H1 (cell line): ENCODE measurements at regions not wholly inside any gene's neighbourhood (a gene's known extent, or its start where the extent isn't known, plus 50 kb on each side); places are given as distances from the start of the nearest gene placed in this dataset.

ENCODE experiments used
- CTCF ChIA-PET: fragments of 300-600 bp; sonication (Branson Sonifier 250); formaldehyde crosslinking; loops from one replicate; lab custom pipeline; 2021; ENCODE audit not compliant: partially characterized antibody; lab: Charles Lee
- POLR2A ChIA-PET: fragments of 300-600 bp; sonication (Branson Sonifier 250); formaldehyde crosslinking; loops from one replicate; lab custom pipeline; 2021; ENCODE audit warnings: inconsistent platforms; ENCODE audit not compliant: partially characterized antibody; lab: Charles Lee
- DNase-seq, 2 experiments: peaks; one replicate each; pipeline versions ENCODE4 v3.0.0 to v3.0.0-alpha.2; 2010 to 2022; ENCODE audit warnings: low spot score in 2 of 2, low read depth in 1 of 2, mixed read lengths in 1 of 2
- FAIRE-seq: peaks from 2 replicates; lab custom pipeline; 2011; peaks lifted over from hg19 to GRCh38; lab: Jason Lieb, UNC
- H2AFZ ChIP-seq: 2 replicates; pipeline ENCODE4 v1.8.1; 2012; ENCODE audit warnings: low read length, inconsistent platforms
- H2AK5ac ChIP-seq: 2 replicates; pipeline ENCODE4 v1.6.1; 2013; ENCODE audit warnings: low read depth, low read length
- H2BK120ac ChIP-seq: replicated peaks from 2 replicates; pipeline ENCODE3; 2013; ENCODE audit warnings: low read depth, low read length, inconsistent platforms
- H2BK12ac ChIP-seq: 2 replicates; pipeline ENCODE4 v1.6.1; 2013; ENCODE audit warnings: low read depth, low read length
- H2BK15ac ChIP-seq: 2 replicates; pipeline ENCODE4 v1.6.1; 2013; ENCODE audit warnings: low read length
- H2BK20ac ChIP-seq: 2 replicates; pipeline ENCODE4 v1.6.1; 2013; ENCODE audit warnings: low read length
- H2BK5ac ChIP-seq: 2 replicates; pipeline ENCODE4 v1.6.1; 2013; ENCODE audit warnings: low read depth, low read length
- H3K14ac ChIP-seq: 2 replicates; pipeline ENCODE4 v1.6.1; 2013; ENCODE audit warnings: inconsistent platforms; ENCODE audit not compliant: insufficient read length
- H3K18ac ChIP-seq: 2 replicates; pipeline ENCODE4 v1.6.1; 2013; ENCODE audit warnings: low read length; ENCODE audit errors: extremely low read depth
- H3K23ac ChIP-seq: 2 replicates; pipeline ENCODE4 v1.6.1; 2013; ENCODE audit warnings: inconsistent platforms; ENCODE audit not compliant: insufficient read length
- H3K23me2 ChIP-seq: 2 replicates; pipeline ENCODE4 v1.6.1; 2013; ENCODE audit warnings: low read depth, low read length
- H3K27ac ChIP-seq: 2 replicates; pipeline ENCODE4 v1.6.1; 2011; ENCODE audit warnings: low read depth, low read length, inconsistent platforms
- H3K27me3 ChIP-seq, 4 experiments: replicated peaks in 1 of 4; 1 replicate in 1 of 4; 2 replicates in 3 of 4; pipeline versions ENCODE4 v1.6.1 to v1.8.1; 2011 to 2013; ENCODE audit warnings: low read length in 3 of 4, mild to moderate bottlenecking in 3 of 4, inconsistent platforms in 2 of 4, mixed read lengths in 2 of 4, moderate library complexity in 1 of 4; ENCODE audit not compliant: control insufficient read depth in 3 of 4, insufficient read depth in 3 of 4; ENCODE audit errors: extremely low read depth in 1 of 4
- H3K36me3 ChIP-seq, 4 experiments: 2 replicates each; pipeline versions ENCODE4 v1.6.1 to v1.8.1; 2011 to 2013; ENCODE audit warnings: mild to moderate bottlenecking in 4 of 4, low read length in 3 of 4, moderate library complexity in 2 of 4, control low read depth in 1 of 4, inconsistent platforms in 1 of 4; ENCODE audit not compliant: insufficient read depth in 4 of 4, control insufficient read depth in 2 of 4
- H3K4ac ChIP-seq: replicated peaks from 2 replicates; pipeline ENCODE3; 2013; ENCODE audit warnings: low read length, low read depth, mixed read lengths, inconsistent platforms; ENCODE audit not compliant: insufficient read length
- H3K4me1 ChIP-seq, 4 experiments: replicated peaks in 1 of 4; 1 replicate in 1 of 4; 2 replicates in 3 of 4; pipeline versions ENCODE4 v1.6.1 to v1.8.1; 2011 to 2013; ENCODE audit warnings: low read length in 3 of 4, inconsistent platforms in 2 of 4, mixed read lengths in 1 of 4; ENCODE audit not compliant: insufficient read depth in 4 of 4, control insufficient read depth in 3 of 4
- H3K4me2 ChIP-seq, 2 experiments: 2 replicates each; pipeline versions ENCODE4 v1.6.1 to v1.8.1; 2011 to 2013; ENCODE audit warnings: low read depth in 2 of 2, low read length in 2 of 2, control low read depth in 1 of 2, inconsistent platforms in 1 of 2, mild to moderate bottlenecking in 1 of 2; ENCODE audit not compliant: insufficient read depth in 1 of 2
- H3K4me3 ChIP-seq, 4 experiments: fragments of 200-600, 300-600 bp in 1 of 4; sonication (generic), shearing (Covaris generic), sonication (Bioruptor Twin) in 1 of 4; 2 replicates each; pipeline versions ENCODE4 v1.5.1 to v1.8.1; 2011 to 2016; ENCODE audit warnings: low read length in 4 of 4, low read depth in 3 of 4, control low read depth in 2 of 4, inconsistent platforms in 2 of 4, mild to moderate bottlenecking in 2 of 4, mixed read lengths in 1 of 4, moderate library complexity in 1 of 4; ENCODE audit not compliant: insufficient read depth in 2 of 4; ENCODE audit errors: extremely low read depth in 1 of 4
- H3K56ac ChIP-seq: replicated peaks from 2 replicates; pipeline ENCODE3; 2013; ENCODE audit warnings: low read depth, mild to moderate bottlenecking, mixed read lengths, low read length, inconsistent platforms; ENCODE audit not compliant: insufficient read length
- H3K79me1 ChIP-seq: 2 replicates; pipeline ENCODE4 v1.6.1; 2013; ENCODE audit warnings: low read depth, low read length, control low read depth
- H3K79me2 ChIP-seq, 2 experiments: 2 replicates each; pipeline versions ENCODE4 v1.6.1 to v1.8.1; 2012 to 2013; ENCODE audit warnings: low read length in 2 of 2, mild to moderate bottlenecking in 2 of 2, inconsistent platforms in 1 of 2; ENCODE audit not compliant: insufficient read depth in 2 of 2, control insufficient read depth in 1 of 2
- H3K9ac ChIP-seq, 4 experiments: replicated peaks in 1 of 4; 1 replicate in 1 of 4; 2 replicates in 3 of 4; pipeline versions ENCODE4 v1.6.1 to v1.8.1; 2011 to 2013; ENCODE audit warnings: low read depth in 3 of 4, low read length in 3 of 4, control low read depth in 2 of 4, mild to moderate bottlenecking in 2 of 4, moderate library complexity in 2 of 4, inconsistent platforms in 1 of 4; ENCODE audit errors: extremely low read depth in 1 of 4
- H3K9me3 ChIP-seq, 2 experiments: 2 replicates each; pipeline versions ENCODE4 v1.6.1 to v1.8.1; 2012 to 2013; ENCODE audit warnings: mild to moderate bottlenecking in 2 of 2, moderate library complexity in 2 of 2, control low read depth in 1 of 2, inconsistent platforms in 1 of 2, low read depth in 1 of 2, low read length in 1 of 2, mixed read lengths in 1 of 2; ENCODE audit not compliant: insufficient read depth in 2 of 2
- H4K20me1 ChIP-seq, 2 experiments: replicated peaks in 1 of 2; 2 replicates each; pipeline versions ENCODE3 to v1.8.1; 2011 to 2013; ENCODE audit warnings: inconsistent platforms in 2 of 2, low read length in 2 of 2, mild to moderate bottlenecking in 1 of 2; ENCODE audit not compliant: insufficient read depth in 2 of 2, control insufficient read depth in 1 of 2
- H4K5ac ChIP-seq: 2 replicates; pipeline ENCODE4 v1.6.1; 2013; ENCODE audit warnings: low read length, low read depth, mixed read lengths, inconsistent platforms; ENCODE audit not compliant: insufficient read length
- H4K8ac ChIP-seq: 2 replicates; pipeline ENCODE4 v1.8.0; 2013; ENCODE audit warnings: mild to moderate bottlenecking, moderate library complexity, low read length, inconsistent platforms; ENCODE audit not compliant: insufficient read depth; ENCODE audit errors: extremely low read depth
- H4K91ac ChIP-seq: replicated peaks from 2 replicates; pipeline ENCODE3; 2013; ENCODE audit warnings: low read length, mixed read lengths, inconsistent platforms; ENCODE audit not compliant: insufficient read length
- ASH2L ChIP-seq: fragments of 200-600, 300-600 bp; sonication (generic); IDR thresholded peaks from one replicate; pipeline ENCODE4 v1.7.1; 2017; ENCODE audit warnings: low read length
- CTBP2 ChIP-seq: IDR thresholded peaks from 2 replicates; pipeline ENCODE4 v1.7.0; 2011; ENCODE audit warnings: borderline replicate concordance, mild to moderate bottlenecking, moderate library complexity, mixed read lengths, low read length; ENCODE audit not compliant: insufficient read depth, insufficient read length
- E2F6 ChIP-seq: IDR thresholded peaks from 2 replicates; pipeline ENCODE4 v1.6.1; 2012; ENCODE audit warnings: inconsistent platforms
- EP300 ChIP-seq, 2 experiments: IDR thresholded peaks; 1 replicate in 1 of 2; 2 replicates in 1 of 2; pipeline ENCODE4 v1.6.1; 2011 to 2012; ENCODE audit warnings: low read depth in 2 of 2, low read length in 2 of 2, mild to moderate bottlenecking in 2 of 2, borderline replicate concordance in 1 of 2, inconsistent platforms in 1 of 2, moderate library complexity in 1 of 2
- GABPA ChIP-seq: IDR thresholded peaks from 2 replicates; pipeline ENCODE4 v1.6.1; 2011; ENCODE audit warnings: mild to moderate bottlenecking, low read length, moderate library complexity, borderline replicate concordance; ENCODE audit not compliant: insufficient read depth
- HDAC6 ChIP-seq: IDR thresholded peaks from one replicate; pipeline ENCODE4 v1.7.1; 2012; ENCODE audit warnings: low read depth, mild to moderate bottlenecking, inconsistent platforms, low read length, moderate library complexity
- POLR2AphosphoS5 ChIP-seq: IDR thresholded peaks from 2 replicates; pipeline ENCODE4 v1.6.1; 2011; ENCODE audit warnings: low read depth, low read length
- RFX5 ChIP-seq: IDR thresholded peaks from 2 replicates; pipeline ENCODE4 v1.6.1; 2011; ENCODE audit warnings: low read depth, low read length, improper control_type of control experiment, borderline replicate concordance
- SUZ12 ChIP-seq: fragments of 200-600 bp; sonication (generic); IDR thresholded peaks from 2 replicates; pipeline ENCODE4 v1.6.1; 2012; ENCODE audit warnings: mild to moderate bottlenecking, inconsistent platforms, low read length, moderate library complexity, mixed read lengths
- TBP ChIP-seq: IDR thresholded peaks from 2 replicates; pipeline ENCODE4 v1.6.1; 2011; ENCODE audit warnings: low read depth, low read length, improper control_type of control experiment
- WGBS, 2 experiments: shearing (Covaris generic) in 1 of 2; methylation state at CpG; one replicate each; pipeline versions ENCODE4 v1.1.6 to v1.1.7; 2013 to 2015; ENCODE audit warnings: low lambda C conversion rate in 2 of 2, mixed read lengths in 2 of 2, inconsistent platforms in 1 of 2, low coverage in 1 of 2, missing lambda C conversion rate in 1 of 2; ENCODE audit not compliant: insufficient replicate concordance in 2 of 2, insufficient coverage in 1 of 2, insufficient read length in 1 of 2; ENCODE audit errors: extremely low coverage in 1 of 2, missing lambda C conversion rate in 1 of 2; 5-methylcytosine and 5-hydroxymethylcytosine counted together
- TF ChIP-seq, protein P1 (sequence below): IDR thresholded peaks from 2 replicates; pipeline ENCODE4 v1.6.1; 2012; ENCODE audit warnings: inconsistent platforms

DNA sequence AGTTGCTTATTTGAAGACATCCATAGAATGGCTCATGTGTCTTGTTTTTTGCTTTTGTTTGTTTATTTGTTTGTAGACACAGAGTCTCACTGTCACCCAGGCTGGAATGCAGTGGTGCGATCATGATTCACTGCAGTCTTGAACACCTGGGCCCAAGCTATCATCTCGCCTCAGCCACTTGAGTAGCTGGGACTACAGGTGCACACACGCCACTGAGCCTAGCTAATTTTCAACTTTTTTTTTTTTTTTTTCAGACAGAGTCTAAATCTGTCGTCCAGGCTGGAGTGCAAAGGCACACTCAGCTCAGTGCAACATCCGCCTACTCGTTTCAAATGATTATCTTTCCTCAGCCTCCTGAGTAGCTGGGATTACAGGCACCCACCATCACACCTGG is 83.3 kb upstream of the KLF6 start:
- Histone ChIP-seq H3K27me3 (no peaks in the 10 kb centered on the region), H2AFZ (no peak overlapping the region), H4K20me1 (no peaks in the 10 kb centered on the region), H2BK15ac (no peak overlapping the region), H2BK5ac (no peak overlapping the region), H3K56ac (no peak overlapping the region), H2BK20ac (no peak overlapping the region), H3K4me2 (no peak overlapping the region), H4K91ac (no peak overlapping the region), H3K23ac (no peak overlapping the region), H3K14ac (no peak overlapping the region), H3K4me3 (no peak overlapping the region), H3K27ac (no peak overlapping the region), H3K79me1 (no peaks in the 10 kb centered on the region), H4K8ac (no peak overlapping the region), H3K4me1 (0 out of 7 replicates have a peak, but pooled peaks cover 0 to 2% (median 0%) of the 10 kb centered on the region in 4 experiments), H3K9me3 (no peaks in the 10 kb centered on the region), H4K5ac (no peak overlapping the region), H2BK120ac (no peak overlapping the region), H3K18ac (no peak overlapping the region), H2BK12ac (no peak overlapping the region), H3K9ac (no peak overlapping the region), H2AK5ac (no peak overlapping the region), H3K4ac (no peak overlapping the region), H3K79me2 (no peaks in the 10 kb centered on the region), H3K36me3 (no peaks in the 10 kb centered on the region), H3K23me2 (no peaks in the 10 kb centered on the region)
- ChIA-PET POLR2A (no interaction called here), CTCF (interaction anchor here (0.6 to 0.7 kb wide), 2 partner anchors 24 to 269 kb away, joined by 3 read pairs; no protein-coding TSS in a partner anchor)
- no peak for DNase-seq
- no peak for FAIRE-seq
- TF ChIP-seq TBP, result no peak
- TF ChIP-seq POLR2AphosphoS5, result no peak
- no peak for TF ChIP-seq RFX5
- TF ChIP-seq, protein P1, sequence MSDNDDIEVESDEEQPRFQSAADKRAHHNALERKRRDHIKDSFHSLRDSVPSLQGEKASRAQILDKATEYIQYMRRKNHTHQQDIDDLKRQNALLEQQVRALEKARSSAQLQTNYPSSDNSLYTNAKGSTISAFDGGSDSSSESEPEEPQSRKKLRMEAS, result no peak
- TF ChIP-seq HDAC6, result no peak
- no peak for TF ChIP-seq SUZ12
- TF ChIP-seq EP300 (IDR thresholded peaks at IDR 0.05; ENCODE audit: borderline replicate concordance in 1 of 2, low read depth in 2 of 2, low read length in 2 of 2), result no peak
- TF ChIP-seq E2F6, result no peak
- TF ChIP-seq GABPA, result no peak
- no peak for TF ChIP-seq CTBP2
- no peak for TF ChIP-seq ASH2L
- WGBS, 2 experiments, result 98% methylated on average over 6 of the region's 6 CpGs; no CpG with 5 or more reads in 1 of the 2 experiments
